ENCODE measurements at regions not wholly inside any gene's neighbourhood (a gene's known extent, or its start where the extent isn't known, plus 50 kb on each side); places are given as distances from the start of the nearest gene placed in this dataset.

DNA sequence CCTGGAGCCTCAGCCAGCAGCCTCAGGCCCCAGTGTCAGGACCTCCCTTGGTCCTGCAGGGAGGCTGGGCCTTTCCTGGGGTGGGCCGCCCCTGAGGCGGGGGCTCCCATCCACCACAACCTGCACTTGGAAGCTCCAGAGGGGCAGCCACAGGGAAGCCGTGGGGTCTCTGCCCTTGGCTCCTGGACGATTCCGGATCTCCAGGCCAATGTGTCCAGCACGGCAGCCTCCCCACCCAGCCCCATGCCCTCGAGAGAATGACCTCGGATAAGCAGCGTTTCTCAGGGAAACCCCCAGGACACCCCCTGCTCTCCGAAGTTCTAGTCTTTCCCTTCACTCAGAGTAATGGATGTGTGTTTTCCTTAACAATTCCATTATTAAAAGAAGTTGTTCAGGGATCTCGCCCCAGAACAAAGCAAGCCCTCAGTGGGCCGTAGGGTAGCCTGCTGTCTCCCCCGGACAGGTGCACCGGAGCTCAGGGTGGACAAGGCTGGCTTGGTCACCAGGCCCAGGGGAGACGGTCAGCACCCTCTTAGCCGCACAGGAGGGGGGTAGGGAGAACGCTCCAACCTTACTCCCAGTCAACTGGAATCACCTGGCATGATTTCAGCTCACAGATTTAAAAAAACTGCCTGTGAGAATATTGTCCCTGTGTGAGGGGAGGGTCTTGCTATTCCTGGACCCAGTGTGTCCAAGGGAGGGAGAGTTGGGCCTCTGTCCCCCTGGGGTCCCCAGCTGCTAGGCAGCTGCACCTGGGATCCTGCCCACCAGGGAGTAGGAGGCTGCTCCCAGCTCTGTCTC, 72.2 kb upstream of the OTOS start:
- no peaks in the 10 kb centered on the region for H3K4me1 Mint-ChIP-seq (ENCODE audit: low read depth)
- intact Hi-C loops (cut with micrococcal nuclease) = no loop called here
- H3K4me3 Mint-ChIP-seq = no peak overlapping the region
- H3K36me3 Mint-ChIP-seq (ENCODE audit: low read depth) = no peaks in the 10 kb centered on the region
- ChIA-PET CTCF (interaction anchor here (1.0 kb wide), 1 partner anchor 19 kb away, joined by 3 read pairs; no protein-coding TSS in a partner anchor), POLR2A (interaction anchor here (0.9 kb wide), 1 partner anchor 12 kb away, joined by 3 read pairs; no protein-coding TSS in a partner anchor)
- DNase-seq (no peak), ATAC-seq (no peak)
- TF ChIP-seq, protein P1, sequence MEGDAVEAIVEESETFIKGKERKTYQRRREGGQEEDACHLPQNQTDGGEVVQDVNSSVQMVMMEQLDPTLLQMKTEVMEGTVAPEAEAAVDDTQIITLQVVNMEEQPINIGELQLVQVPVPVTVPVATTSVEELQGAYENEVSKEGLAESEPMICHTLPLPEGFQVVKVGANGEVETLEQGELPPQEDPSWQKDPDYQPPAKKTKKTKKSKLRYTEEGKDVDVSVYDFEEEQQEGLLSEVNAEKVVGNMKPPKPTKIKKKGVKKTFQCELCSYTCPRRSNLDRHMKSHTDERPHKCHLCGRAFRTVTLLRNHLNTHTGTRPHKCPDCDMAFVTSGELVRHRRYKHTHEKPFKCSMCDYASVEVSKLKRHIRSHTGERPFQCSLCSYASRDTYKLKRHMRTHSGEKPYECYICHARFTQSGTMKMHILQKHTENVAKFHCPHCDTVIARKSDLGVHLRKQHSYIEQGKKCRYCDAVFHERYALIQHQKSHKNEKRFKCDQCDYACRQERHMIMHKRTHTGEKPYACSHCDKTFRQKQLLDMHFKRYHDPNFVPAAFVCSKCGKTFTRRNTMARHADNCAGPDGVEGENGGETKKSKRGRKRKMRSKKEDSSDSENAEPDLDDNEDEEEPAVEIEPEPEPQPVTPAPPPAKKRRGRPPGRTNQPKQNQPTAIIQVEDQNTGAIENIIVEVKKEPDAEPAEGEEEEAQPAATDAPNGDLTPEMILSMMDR (IDR thresholded peaks at IDR 0.05) = no peak
- H3K27ac Mint-ChIP-seq = no peak overlapping the region
- no peaks in the 10 kb centered on the region for H3K9me3 Mint-ChIP-seq
- H3K27me3 Mint-ChIP-seq = no peaks in the 10 kb centered on the region

GRCh38 chr2:240213226-240213475, 72.7 kb upstream of the OTOS start:
- H3K4me1 Mint-ChIP-seq (ENCODE audit: low read depth) = no peaks in the 10 kb centered on the region
- CTCF ChIA-PET = no interaction called here
- intact Hi-C loops (cut with micrococcal nuclease) = no loop called here
- H3K27me3 Mint-ChIP-seq = no peaks in the 10 kb centered on the region
- DNase-seq (no peak), ATAC-seq (no peak)
- no peaks in the 10 kb centered on the region for H3K9me3 Mint-ChIP-seq
- H3K4me3 Mint-ChIP-seq = no peak overlapping the region
- H3K36me3 Mint-ChIP-seq (ENCODE audit: low read depth) = no peaks in the 10 kb centered on the region
- TF ChIP-seq, protein P1 (IDR thresholded peaks at IDR 0.05) = no peak
- H3K27ac Mint-ChIP-seq = no peak overlapping the region
- POLR2A ChIA-PET = no interaction called here

GRCh38 chr2:240213476-240214421, 73.3 kb upstream of the OTOS start:
- no peak for DNase-seq
- no peaks in the 10 kb centered on the region for H3K4me1 Mint-ChIP-seq (ENCODE audit: low read depth)
- CTCF ChIA-PET = interaction anchor here (1.3 kb wide), 1 partner anchor 19 kb away, joined by 3 read pairs; no protein-coding TSS in a partner anchor
- H3K27me3 Mint-ChIP-seq = no peaks in the 10 kb centered on the region
- no peak overlapping the region for H3K27ac Mint-ChIP-seq
- no peaks in the 10 kb centered on the region for H3K9me3 Mint-ChIP-seq
- ATAC-seq = no peak
- no peak overlapping the region for H3K4me3 Mint-ChIP-seq
- no peaks in the 10 kb centered on the region for H3K36me3 Mint-ChIP-seq (ENCODE audit: low read depth)
- intact Hi-C loops (cut with micrococcal nuclease) = no loop called here
- TF ChIP-seq, protein P1 (IDR thresholded peaks at IDR 0.05) = no peak
- POLR2A ChIA-PET = no interaction called here

DNA sequence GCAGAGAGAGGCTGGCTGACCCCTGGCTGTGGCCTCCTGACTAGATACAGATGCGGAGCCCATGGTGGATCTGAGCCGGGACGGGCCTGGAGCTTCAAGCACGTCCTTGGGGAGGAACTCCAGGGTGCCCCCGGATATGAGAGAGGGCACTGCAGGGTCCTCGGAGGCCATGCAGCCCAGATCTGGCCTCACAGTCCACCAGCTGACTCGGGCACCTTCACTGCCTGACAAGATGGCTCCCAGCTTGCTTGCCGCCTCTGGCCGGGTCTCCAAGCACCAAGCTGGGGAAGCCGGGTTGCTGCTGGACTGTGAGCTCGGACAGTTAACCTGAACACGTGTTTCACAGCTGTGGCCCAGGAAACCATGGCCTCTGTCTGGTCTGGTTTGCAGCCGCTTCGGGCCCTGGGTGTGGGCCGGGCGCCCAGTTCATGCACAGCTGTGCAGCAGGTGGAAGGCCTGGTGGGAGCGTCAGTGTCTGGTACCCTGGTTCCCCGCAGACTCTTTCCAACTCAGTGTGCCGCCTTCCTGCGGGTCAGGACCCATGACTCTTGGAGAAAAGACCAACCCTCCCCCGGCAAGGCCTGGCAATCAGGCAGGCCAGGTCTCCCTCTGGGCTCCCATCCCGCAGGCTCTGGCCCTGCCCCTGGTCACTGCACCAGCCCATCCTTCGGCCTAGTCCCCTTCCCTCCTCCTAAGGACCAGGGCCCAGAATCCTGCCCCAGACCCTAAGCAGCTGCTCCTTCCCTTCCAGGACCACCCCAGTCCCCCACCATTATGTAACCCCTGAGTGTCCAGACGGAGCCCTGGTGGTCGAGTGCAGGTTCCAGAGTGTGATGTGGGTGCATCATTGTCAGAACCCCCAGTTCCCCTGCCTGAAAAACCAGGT, 74.6 kb upstream of the OTOS start:
- Mint-ChIP-seq H3K27me3 (no peaks in the 10 kb centered on the region), H3K27ac (no peak overlapping the region), H3K4me1 (ENCODE audit: low read depth) (no peaks in the 10 kb centered on the region), H3K4me3 (no peak overlapping the region), H3K36me3 (ENCODE audit: low read depth) (no peaks in the 10 kb centered on the region), H3K9me3 (no peaks in the 10 kb centered on the region)
- TF ChIP-seq, protein P1 (IDR thresholded peaks at IDR 0.05) = no peak
- POLR2A ChIA-PET = no interaction called here
- intact Hi-C loops (cut with micrococcal nuclease) = no loop called here
- ATAC-seq = no peak
- CTCF ChIA-PET = interaction anchor here (1.3 kb wide), 1 partner anchor 18 kb away, joined by 3 read pairs; no protein-coding TSS in a partner anchor
- DNase-seq = no peak

Data from activated CD8-positive, alpha-beta T cell treated with anti-CD3 and anti-CD28 coated beads for 36 hours (primary cell).